Neural cell (in vitro differentiated cells): ENCODE measurements at regions not wholly inside any gene's neighbourhood (a gene's known extent, or its start where the extent isn't known, plus 50 kb on each side); places are given as distances from the start of the nearest gene placed in this dataset.

Source experiments
- CTCF ChIP-seq: fragments of 450-650 bp; IDR thresholded peaks from 2 replicates; pipeline ENCODE4 v1.5.1; 2014; ENCODE audit warnings: antibody characterized with exemption, mild to moderate bottlenecking, moderate library complexity; ENCODE audit not compliant: poor library complexity, severe bottlenecking
- EP300 ChIP-seq: fragments of 450-650 bp; conservative IDR thresholded peaks from 2 replicates; pipeline ENCODE4 v1.6.1; 2014; ENCODE audit warnings: antibody characterized with exemption, mild to moderate bottlenecking, moderate library complexity; ENCODE audit not compliant: poor library complexity, severe bottlenecking
- EZH2 ChIP-seq: fragments of 200-600, 300-800 bp; shearing (Covaris generic), sonication (generic); IDR thresholded peaks from 2 replicates; pipeline ENCODE4 v1.6.1; 2014; ENCODE audit warnings: antibody characterized with exemption, low read length, borderline replicate concordance, mild to moderate bottlenecking; ENCODE audit not compliant: insufficient read depth, poor library complexity, severe bottlenecking
- RAD21 ChIP-seq: fragments of 450-650 bp; conservative IDR thresholded peaks from 2 replicates; pipeline ENCODE4 v1.6.1; 2014; ENCODE audit warnings: antibody characterized with exemption, mild to moderate bottlenecking, moderate library complexity
- REST ChIP-seq: IDR thresholded peaks from 2 replicates; pipeline ENCODE4 v1.6.1; 2012; ENCODE audit warnings: borderline replicate concordance

- TF ChIP-seq CTCF (no peak), EZH2 (no peak), REST (no peak), EP300 (no peak), RAD21 (no peak)
Observed at GRCh38 chr10:118167056-118167700, 120.4 kb upstream of the RAB11FIP2 start.
